D721Med (cell line): ENCODE measurements at regions not wholly inside any gene's neighbourhood (a gene's known extent, or its start where the extent isn't known, plus 50 kb on each side); places are given as distances from the start of the nearest gene placed in this dataset.

ENCODE experiments used
- DNase-seq: peaks from one replicate; pipeline ENCODE4 v3.0.0; 2011; ENCODE audit warnings: low spot score; ENCODE audit not compliant: insufficient read length
- FAIRE-seq: peaks from 2 replicates; lab custom pipeline; 2011; peaks lifted over from hg19 to GRCh38; lab: Jason Lieb, UNC
- TF ChIP-seq, protein P1 (sequence below): IDR thresholded peaks from 2 replicates; pipeline ENCODE4 v1.5.1; 2012; ENCODE audit warnings: mild to moderate bottlenecking, control low read depth; ENCODE audit not compliant: insufficient read depth; ENCODE audit errors: missing control alignments

DNA sequence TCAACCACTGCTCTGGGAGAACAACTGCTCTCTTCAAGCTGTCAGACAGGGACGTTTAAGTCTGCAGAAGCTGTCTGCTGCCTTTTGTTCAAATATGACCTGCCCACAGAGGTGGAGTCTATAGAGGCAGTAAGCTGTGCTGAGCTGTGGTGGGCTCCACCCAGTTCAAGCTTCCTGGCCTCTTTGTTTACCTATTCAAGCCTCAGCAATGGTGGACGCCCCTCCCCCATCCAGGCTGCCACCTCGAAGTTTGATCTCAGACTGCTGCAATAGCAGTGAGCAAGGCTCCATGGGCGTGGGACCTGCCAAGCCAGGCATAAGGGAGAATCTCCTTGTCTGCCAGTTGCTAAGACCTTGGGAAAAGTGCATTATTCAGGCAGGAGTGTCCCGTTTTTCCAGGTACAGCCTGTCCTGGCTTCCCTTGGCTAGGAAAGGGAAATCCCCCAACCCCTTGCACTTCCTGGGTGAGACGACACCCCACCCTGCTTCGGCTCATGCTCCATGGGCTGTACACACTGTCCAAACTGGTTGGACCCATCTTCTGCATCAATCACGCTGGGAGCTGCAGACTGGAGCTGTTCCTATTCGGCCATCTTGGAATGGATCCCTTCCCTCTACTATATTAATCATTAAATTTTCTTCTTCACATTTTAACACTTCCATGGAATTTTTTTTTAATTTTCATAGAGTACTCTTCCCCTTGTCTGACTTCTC lies 167.0 kb upstream of the UBE2E2 start:
- no peak for FAIRE-seq
- TF ChIP-seq, protein P1, sequence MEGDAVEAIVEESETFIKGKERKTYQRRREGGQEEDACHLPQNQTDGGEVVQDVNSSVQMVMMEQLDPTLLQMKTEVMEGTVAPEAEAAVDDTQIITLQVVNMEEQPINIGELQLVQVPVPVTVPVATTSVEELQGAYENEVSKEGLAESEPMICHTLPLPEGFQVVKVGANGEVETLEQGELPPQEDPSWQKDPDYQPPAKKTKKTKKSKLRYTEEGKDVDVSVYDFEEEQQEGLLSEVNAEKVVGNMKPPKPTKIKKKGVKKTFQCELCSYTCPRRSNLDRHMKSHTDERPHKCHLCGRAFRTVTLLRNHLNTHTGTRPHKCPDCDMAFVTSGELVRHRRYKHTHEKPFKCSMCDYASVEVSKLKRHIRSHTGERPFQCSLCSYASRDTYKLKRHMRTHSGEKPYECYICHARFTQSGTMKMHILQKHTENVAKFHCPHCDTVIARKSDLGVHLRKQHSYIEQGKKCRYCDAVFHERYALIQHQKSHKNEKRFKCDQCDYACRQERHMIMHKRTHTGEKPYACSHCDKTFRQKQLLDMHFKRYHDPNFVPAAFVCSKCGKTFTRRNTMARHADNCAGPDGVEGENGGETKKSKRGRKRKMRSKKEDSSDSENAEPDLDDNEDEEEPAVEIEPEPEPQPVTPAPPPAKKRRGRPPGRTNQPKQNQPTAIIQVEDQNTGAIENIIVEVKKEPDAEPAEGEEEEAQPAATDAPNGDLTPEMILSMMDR: no peak
- DNase-seq: no peak

DNA sequence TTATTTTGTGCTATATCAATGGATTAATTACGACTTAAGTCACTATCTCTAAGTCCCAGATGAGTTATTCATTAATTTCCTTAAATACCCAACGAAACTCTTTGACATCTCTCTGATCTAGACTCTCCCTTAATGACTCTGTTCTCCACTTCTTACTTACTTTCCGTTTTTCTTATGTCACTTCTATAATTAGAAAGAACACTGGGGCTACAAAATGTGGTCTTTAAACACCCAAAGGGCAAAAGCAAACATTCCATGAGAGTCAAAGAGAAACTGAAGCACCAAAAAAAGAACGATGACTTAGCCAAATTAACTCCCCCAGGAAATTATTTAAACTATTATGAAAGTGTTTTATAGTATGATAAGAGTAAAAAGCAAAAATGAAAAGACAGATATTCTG lies 166.4 kb upstream of the UBE2E2 start:
- TF ChIP-seq, protein P1: no peak
- FAIRE-seq (no peak), DNase-seq (no peak)

DNA sequence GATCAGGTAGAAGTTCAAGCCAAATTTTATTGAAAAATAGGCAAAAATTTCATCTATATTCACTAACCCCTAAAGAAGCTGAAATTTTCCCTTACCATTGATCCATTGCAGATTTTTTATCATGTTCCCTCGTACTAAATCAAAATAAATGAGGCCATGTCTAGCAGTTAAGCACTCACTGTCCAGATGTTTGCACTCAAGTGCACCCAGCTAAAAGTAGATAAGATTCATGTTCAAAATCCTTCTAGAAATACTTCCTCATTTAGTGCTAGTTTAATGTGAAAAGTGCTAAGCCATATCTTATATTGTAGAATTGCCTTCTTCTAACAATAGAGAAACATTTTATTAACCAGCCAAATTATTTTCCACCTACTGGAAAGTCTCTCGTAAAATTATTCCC lies 164.7 kb upstream of the UBE2E2 start:
- no peak for FAIRE-seq
- DNase-seq: no peak
- TF ChIP-seq, protein P1: no peak

DNA sequence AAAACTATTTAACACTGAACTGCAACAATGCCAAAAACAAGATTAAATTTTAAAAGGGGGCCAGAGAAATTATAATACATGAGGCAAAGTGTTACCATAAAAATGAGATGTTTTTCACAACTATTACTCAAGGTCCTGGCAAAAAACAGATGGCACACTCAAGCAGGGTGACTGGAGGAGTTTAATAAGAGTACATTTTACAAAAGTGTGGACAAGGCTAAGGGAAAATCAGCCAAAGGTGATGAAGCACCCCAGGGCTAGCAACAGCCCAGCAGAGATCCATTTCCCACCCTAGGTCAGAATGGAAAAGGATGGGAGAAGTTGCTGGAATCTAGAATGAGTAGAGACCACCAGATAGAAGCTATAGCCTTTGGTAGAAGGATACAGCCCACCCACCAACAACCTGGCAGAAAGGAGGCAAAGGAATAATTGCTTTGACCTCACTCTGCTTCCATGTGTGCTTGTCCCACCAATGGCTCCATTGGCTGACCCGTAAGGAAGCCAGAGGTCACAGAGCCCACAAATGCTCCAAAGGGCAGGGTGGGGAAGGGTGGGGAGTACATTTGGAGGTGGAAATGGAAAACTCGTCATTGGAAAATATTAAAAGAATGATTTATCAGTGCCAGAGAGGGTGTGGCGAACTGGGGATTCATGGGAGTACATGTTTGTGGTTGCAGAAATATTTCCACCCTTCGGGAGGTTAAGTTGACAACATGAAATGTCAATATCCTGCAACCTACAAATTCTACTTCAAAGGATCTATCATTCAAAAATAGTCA lies 161.0 kb upstream of the UBE2E2 start:
- FAIRE-seq (no peak), DNase-seq (no peak)
- TF ChIP-seq, protein P1: no peak

DNA sequence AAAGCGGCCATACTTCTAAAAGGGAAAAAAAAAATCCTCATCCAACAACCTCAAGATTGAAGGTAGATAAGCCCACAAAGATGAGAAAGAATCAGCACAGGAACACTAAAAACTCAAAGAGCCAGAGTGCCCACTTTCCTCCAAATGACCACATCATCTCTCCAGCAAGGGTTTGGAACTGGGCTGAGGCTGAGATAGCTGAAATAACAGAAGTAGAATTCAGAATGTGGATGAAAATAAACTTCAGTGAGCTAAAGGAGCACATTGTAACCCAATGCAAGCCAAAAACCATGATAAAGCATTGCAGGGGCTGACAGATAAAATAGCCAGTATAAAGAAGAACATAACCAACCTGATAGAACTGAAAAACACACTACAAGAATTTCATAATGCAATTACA lies 158.7 kb upstream of the UBE2E2 start:
- TF ChIP-seq, protein P1: no peak
- DNase-seq: no peak
- no peak for FAIRE-seq

DNA sequence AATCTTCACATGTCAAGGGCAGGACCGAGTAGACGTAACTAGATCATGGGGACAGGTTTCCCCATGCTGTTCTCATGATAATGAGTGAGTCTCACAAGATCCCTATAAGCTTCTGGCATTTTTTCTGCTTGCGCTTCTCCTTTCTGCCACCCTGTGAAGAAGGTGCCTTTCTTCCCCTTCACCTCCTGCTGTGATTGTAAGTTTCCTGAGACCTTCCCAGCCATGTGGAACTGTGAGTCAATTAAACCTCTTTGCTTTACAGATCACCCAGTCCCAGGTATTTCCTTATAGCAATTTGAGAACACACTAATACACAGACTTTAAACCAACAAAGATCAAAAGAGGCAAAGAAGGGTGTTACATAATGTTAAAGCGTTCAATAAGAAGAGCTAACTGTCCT lies 156.6 kb upstream of the UBE2E2 start:
- TF ChIP-seq, protein P1: no peak
- FAIRE-seq (no peak), DNase-seq (no peak)
